CD4-positive, alpha-beta T cell treated with Interleukin-4 for 4 hours (primary cell): ENCODE measurements at regions not wholly inside any gene's neighbourhood (a gene's known extent, or its start where the extent isn't known, plus 50 kb on each side); places are given as distances from the start of the nearest gene placed in this dataset.

Experiments used
- DNase-seq: peaks from one replicate; pipeline ENCODE4 v3.0.0-alpha.2; 2020

- no peak for DNase-seq
These were observed 1227.5 kb upstream of the MIR17HG start for GRCh38 chr13:90120026-90120425.

DNA sequence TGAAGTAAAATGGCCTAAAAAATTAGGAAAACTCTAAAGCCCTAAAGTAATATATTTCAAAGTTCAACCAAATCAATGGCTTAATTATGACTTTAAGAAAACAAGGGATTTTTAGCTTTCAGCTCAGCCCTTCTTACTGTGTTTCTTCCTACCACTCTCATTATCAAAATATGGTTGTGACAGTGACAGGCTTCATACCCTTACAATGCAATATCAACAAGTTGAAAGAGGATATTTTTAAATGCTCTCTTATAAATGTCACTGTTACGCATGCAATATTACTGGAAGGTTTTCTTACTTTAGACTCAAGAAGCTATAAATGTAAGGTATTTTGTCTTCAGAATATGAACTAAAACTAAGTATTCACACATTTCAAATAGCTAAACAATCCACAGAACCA is 1225.7 kb upstream of the MIR17HG start:
- no peak for DNase-seq

- no peak for DNase-seq
These were observed 1225.0 kb upstream of the MIR17HG start for GRCh38 chr13:90122531-90122930.

GRCh38 chr13:90135558-90135957 is 1211.9 kb upstream of the MIR17HG start:
- DNase-seq = no peak

GRCh38 chr13:90142251-90142650 is 1205.2 kb upstream of the MIR17HG start:
- no peak for DNase-seq

- DNase-seq = no peak
These were observed 1193.1 kb upstream of the MIR17HG start for GRCh38 chr13:90154311-90154960.

DNA sequence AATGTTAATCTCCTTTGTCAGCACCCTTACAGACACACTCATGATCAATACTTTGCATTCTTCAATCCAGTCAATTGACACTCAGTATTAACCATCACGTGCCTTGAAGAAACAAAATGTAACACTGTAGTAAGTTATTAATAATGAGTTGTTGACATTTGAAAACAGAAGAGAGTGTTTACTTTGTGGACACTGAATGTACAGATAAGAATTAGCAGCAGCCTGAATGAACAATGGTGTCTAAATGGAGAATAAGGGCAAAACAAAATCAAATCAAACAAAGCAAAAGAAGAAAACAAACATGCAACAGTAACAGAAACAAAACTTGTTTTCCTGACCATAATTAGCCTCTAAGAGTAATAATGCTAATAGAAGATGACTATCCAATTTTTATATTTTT is 1191.1 kb upstream of the MIR17HG start:
- no peak for DNase-seq

GRCh38 chr13:90168953-90169352 is 1178.5 kb upstream of the MIR17HG start:
- DNase-seq = no peak

DNA sequence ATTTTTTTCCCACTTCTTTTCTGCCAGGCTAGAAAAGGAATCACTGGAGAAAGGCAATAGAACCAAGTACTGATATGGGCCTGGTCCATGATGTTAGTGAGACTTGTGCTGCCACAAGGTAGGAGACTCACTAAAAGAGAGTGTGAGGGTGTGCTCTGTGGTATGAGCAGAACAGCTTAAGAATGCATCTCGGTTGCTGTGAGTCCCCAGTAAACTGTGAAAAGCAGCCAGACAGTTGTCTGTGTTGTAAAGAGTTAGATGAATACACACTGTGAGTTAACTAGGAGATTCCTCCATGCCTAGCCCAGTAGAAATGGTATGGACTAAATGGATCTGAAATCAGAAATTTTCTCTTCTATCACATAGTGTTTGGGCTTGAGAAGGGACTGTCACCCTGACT is 1177.3 kb upstream of the MIR17HG start:
- DNase-seq = no peak

DNA sequence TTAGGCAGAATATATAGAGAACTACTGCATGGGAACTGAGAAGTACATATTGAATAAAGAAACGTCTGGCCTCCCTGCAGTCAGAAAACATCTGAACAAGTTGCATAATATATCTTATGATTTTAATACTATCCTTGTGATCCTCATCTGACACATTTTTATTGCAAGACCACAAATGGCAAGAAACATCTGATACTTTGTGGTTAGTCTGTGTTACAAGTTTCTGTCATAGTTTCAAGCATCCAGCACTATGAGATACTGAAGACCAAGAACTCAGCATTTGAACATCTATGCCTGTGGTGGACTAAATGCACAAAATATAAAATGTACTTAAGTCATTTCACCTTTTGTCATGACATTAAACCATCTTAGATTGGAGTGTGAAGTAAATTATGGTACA is 1175.8 kb upstream of the MIR17HG start:
- no peak for DNase-seq

- no peak for DNase-seq
These were observed 1170.0 kb upstream of the MIR17HG start for GRCh38 chr13:90177512-90177911.

DNA sequence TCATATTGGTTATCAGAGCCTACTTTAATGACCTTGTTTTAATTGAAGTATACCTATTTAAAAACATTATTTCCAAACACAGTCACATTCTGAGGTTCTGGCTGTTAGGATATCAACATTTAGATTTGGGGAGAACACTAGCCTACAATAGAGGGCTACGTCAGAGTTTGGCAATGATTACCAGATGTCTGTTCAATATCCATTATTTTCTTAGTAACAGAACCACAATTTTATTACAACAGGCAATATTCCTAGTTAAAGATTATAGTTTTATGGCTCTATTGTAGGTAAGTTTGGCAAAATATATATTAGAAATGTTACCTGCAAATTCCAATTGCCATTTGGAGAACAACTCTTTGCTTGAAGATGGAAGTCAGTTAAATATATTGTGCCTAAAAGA is 1163.1 kb upstream of the MIR17HG start:
- no peak for DNase-seq

- no peak for DNase-seq
These were observed 1161.8 kb upstream of the MIR17HG start for GRCh38 chr13:90185734-90186133.

DNA sequence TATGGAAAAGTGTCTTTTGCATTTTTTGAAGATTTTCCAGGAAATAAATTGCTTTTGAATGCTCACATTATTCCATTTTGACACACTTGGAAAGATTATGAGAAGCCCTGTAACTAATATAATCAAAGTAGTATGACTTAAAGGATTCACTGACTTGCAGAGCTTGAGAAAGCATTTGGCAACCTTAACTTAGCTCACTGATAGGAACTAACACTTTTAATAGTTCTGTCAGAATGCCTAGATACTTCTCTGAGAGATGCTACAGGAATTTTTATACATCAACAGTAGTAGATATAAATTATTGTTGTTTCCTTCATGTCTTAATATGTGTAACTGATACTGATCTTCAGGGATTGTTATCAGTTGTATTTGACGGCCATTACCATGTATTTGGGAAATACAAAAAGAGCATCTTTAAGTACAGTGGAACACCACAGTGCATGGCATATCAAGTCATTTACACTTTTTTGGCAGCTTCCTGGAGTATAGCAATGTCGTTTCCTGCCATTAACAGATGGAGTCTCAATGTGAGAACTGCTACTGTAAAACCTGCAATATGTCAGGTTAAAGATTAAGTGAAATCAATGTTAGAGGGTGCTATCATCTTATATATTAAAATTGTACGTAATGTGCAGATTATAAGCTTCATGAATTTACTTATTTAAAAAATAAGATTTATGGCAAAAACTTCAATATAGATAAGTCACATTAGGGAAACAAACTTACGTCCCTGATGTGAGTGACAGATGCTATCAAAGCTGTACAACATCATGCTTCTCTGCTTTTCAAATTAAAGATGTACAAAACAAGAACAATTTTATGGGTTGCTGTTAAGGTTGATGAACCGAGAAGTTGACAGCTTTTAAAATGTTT is 1159.8 kb upstream of the MIR17HG start:
- DNase-seq = no peak

- no peak for DNase-seq
These were observed 1159.2 kb upstream of the MIR17HG start for GRCh38 chr13:90188351-90188636.

DNA sequence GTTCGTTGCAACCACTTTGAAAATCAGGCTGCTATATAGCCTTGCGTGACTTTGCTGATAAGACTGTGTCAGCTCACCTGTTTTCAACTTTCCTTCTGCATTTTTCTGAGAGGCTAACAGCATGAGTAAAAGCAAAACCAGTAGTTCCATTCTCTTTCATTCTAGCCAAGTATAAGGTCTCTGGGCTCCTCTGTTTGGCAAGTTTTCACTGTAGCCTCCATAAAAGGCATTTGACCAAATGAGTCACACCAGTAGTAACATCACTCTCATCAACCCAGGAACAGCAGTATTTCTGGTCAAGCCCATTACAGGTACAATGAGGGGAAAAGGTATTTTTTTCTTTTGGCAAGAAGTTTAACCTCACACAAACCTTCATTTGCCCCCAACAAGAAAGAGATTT is 1149.8 kb upstream of the MIR17HG start:
- no peak for DNase-seq

GRCh38 chr13:90201202-90201601 is 1146.3 kb upstream of the MIR17HG start:
- DNase-seq = no peak

- DNase-seq = no peak
These were observed 1145.6 kb upstream of the MIR17HG start for GRCh38 chr13:90201676-90202460.

GRCh38 chr13:90205081-90205480 is 1142.4 kb upstream of the MIR17HG start:
- DNase-seq = no peak

- no peak for DNase-seq
These were observed 1141.6 kb upstream of the MIR17HG start for GRCh38 chr13:90205911-90206310.

- no peak for DNase-seq
These were observed 1130.2 kb upstream of the MIR17HG start for GRCh38 chr13:90217275-90217674.

GRCh38 chr13:90222758-90223157 is 1124.7 kb upstream of the MIR17HG start:
- DNase-seq = no peak

DNA sequence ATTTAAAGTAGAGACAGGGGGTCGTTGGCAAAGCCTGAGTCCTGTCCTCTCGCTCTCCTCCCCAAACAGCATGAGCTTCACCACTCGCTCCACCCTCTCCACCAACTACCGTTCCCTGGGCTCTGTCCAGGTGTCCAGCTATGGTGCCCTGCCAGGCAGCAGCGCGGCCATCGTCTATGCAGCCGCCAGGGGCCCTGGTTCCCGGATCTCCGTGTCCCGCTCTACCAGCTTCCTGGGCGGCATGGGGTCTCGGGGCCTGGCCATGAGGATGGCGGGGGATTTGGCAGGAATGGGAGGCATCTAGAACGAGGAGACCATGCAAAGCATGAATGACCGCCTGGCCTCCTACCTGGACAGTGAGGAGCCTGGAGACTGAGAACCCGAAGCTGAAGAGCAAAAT is 1117.2 kb upstream of the MIR17HG start:
- DNase-seq = no peak

DNA sequence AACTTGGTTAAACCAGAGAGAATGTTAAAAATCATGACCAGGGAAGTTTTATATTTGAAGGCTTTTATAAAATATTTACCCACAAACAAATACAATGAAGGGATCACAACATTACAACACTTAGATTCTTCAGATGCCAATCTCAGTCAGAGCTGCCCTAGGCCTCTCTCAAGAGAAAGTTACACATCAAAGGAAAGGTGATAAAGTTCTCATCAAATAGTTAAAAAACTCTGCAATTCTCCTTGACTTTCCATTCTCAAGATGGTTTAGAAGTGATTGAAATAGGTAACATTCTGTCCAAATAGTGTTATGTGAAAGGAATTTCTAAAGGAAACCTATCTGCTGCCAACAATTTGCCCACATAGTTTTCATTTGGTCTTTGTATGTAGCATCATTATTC is 1115.2 kb upstream of the MIR17HG start:
- no peak for DNase-seq
